HCT116 (cell line): ENCODE measurements at regions not wholly inside any gene's neighbourhood (a gene's known extent, or its start where the extent isn't known, plus 50 kb on each side); places are given as distances from the start of the nearest gene placed in this dataset.

ENCODE experiments used
- CTCF ChIP-seq, 3 experiments: fragments of 200-600 bp in 1 of 3; sonication (generic) in 1 of 3; IDR thresholded peaks in 2 of 3; conservative IDR thresholded peaks in 1 of 3; 2 replicates each; pipeline ENCODE4 v1.5.1; 2012 to 2017; ENCODE audit warnings: low read depth in 2 of 3, low read length in 2 of 3, antibody characterized with exemption in 1 of 3, borderline replicate concordance in 1 of 3, control low read depth in 1 of 3, mild to moderate bottlenecking in 1 of 3, mixed read lengths in 1 of 3, mixed run types in 1 of 3, moderate library complexity in 1 of 3; ENCODE audit not compliant: insufficient read depth in 1 of 3
- EZH2phosphoT487 ChIP-seq: fragments of 200-600 bp; IDR thresholded peaks from 2 replicates; pipeline ENCODE4 v1.6.1; 2018; ENCODE audit warnings: antibody characterized with exemption, borderline replicate concordance
- POLR2AphosphoS5 ChIP-seq: IDR thresholded peaks from 2 replicates; pipeline ENCODE4 v1.6.1; 2011; ENCODE audit warnings: mild to moderate bottlenecking, low read depth, low read length, moderate library complexity
- SP1 ChIP-seq: IDR thresholded peaks from 2 replicates; pipeline ENCODE4 v1.6.1; 2012; ENCODE audit warnings: low read depth
- ZBTB33 ChIP-seq: IDR thresholded peaks from 2 replicates; pipeline ENCODE4 v1.6.1; 2011; ENCODE audit warnings: mild to moderate bottlenecking, low read length, moderate library complexity; ENCODE audit not compliant: insufficient replicate concordance; ENCODE audit errors: extremely low read depth
- ZNF274 ChIP-seq: fragments of 200-500 bp; sonication (Bioruptor generic); IDR thresholded peaks from 2 replicates; pipeline ENCODE4 v1.6.1; 2014; ENCODE audit warnings: mild to moderate bottlenecking, low read depth, low read length, inconsistent platforms

- TF ChIP-seq CTCF (IDR thresholded peaks at IDR 0.05 in 2 of 3, conservative IDR thresholded peaks at IDR 0.05 in 1 of 3; ENCODE audit: borderline replicate concordance in 1 of 3, insufficient read depth in 1 of 3, low read depth in 2 of 3, low read length in 2 of 3) (no peak), EZH2phosphoT487 (no peak), POLR2AphosphoS5 (no peak), SP1 (no peak), ZBTB33 (no peak), ZNF274 (no peak)
Measured at GRCh38 chr4:120225527-120225926, 158.9 kb upstream of the MAD2L1 start.
